ENCODE measurements at regions not wholly inside any gene's neighbourhood (a gene's known extent, or its start where the extent isn't known, plus 50 kb on each side); places are given as distances from the start of the nearest gene placed in this dataset.
"Not testable (repeated sequence)": the region's sequence is repeated elsewhere in the genome, so short reads cannot be mapped to it uniquely, and the experiment has no call there.

- not testable (repeated sequence) for DNase-seq
These were observed 189.9 kb downstream of the NPIPA8 start for GRCh38 chr16:18146601-18147142.

- not testable (repeated sequence) for DNase-seq
These were observed 194.5 kb downstream of the NPIPA8 start for GRCh38 chr16:18142066-18142465.

DNA sequence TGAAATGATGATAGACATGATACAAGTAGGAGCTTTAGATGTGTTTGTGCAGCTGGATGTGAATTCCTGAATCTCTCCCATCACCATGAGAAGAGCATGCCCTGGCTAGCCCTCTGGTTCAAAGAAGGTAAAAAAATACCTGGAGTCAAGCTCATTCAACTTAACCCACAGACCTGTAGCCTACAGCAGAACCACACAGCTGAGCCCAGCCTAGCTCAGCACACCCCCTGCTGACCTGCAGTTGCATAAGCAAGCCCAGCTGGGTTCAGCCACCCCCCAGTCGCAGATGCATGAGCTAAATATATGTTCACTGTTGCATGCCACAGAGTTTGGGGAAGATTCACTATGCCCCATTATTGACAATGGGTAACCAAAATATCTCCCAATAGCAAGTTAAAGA lies 200.2 kb downstream of the NPIPA8 start:
- DNase-seq, result not testable (repeated sequence)

DNA sequence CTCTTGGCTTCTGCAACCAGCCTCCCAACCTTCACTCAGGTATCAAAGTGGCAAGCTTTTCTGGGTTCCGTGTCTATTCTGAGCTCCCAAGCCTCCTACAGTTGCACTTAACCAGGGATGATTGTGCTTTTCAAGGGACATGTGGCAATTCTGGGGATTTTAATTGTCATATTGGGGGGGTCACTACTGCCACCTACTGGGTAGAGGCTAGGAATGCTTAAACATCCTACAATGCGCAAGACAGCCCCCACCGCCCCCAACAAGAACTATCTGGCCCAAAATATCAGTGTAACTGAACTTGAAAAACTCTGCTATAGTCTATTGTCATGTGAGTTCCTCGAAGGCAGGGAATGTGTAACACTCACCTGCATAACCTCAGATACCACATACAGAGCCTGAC lies 201.5 kb downstream of the NPIPA8 start:
- not testable (repeated sequence) for DNase-seq

GRCh38 chr16:18131587-18131986 lies 204.9 kb downstream of the NPIPA8 start:
- not testable (repeated sequence) for DNase-seq

DNA sequence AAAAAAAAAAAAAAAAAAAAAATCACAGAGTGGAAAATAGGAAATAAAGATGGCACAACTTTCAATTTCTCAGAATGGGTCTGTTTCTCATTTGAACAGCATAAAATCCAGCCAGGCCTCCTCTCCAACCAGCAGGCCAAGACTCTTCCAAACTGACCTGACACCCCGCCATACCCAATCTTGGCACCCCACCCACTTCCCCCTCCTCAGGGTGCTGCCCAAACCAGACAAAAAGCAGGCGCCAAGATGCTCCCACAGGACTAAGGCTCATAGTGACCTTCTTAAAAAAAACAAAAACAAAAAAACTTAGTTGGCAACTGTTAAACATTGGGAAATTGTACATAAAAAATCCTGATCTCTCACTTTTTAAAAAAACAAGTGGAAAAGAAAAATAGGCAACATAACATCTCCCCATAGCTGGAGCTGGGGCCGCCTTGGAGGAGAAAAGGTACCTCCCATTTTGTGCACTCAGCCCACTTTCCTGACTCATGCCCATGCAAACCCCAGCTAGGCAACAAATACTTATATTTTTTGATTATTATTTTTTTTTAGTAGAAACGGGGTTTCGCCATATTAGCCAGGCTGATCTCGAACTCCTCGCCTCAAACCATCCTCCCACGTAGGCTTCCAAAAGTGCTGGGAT lies 205.9 kb downstream of the NPIPA8 start:
- not testable (repeated sequence) for DNase-seq

- DNase-seq, result not testable (repeated sequence)
These were observed 209.5 kb downstream of the NPIPA8 start for GRCh38 chr16:18127033-18127432.

DNA sequence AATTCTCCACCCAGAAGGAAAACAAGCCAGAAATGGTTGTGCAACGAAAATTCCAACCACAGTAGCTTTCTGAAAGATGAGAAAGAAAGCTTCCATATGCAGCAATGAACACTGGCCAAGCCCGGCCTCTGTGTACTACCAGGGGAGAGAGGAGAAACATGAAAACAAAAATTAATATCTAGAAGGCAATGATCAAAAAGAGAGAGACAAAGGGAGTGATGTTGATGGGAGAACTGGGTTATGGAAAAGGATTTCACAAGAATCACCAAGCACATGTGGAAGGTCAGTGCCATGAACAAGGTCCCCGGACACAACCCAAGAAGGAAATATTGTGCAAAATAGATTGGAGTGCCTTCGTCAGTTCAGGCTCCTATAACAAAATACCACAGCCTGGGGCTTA lies 217.4 kb downstream of the NPIPA8 start:
- not testable (repeated sequence) for DNase-seq

DNA sequence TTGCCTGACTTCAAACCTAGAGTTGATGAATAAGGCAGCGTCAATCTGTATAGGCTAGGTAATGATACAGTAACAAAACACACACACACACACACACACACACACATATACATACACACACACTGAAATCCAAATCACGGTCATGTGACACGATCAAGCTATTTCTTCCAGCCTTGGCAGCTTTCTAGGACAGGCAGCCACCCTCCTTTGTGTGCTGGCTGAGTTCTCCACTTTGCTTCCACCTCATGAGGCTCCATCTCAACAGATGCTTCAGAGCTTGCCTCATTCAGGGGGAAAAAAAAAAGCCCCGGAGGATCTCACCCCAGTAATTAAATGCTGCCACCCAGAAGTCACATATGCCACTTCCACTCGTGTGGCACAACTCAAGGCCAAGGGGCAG lies 217.9 kb downstream of the NPIPA8 start:
- DNase-seq, result not testable (repeated sequence)

DNA sequence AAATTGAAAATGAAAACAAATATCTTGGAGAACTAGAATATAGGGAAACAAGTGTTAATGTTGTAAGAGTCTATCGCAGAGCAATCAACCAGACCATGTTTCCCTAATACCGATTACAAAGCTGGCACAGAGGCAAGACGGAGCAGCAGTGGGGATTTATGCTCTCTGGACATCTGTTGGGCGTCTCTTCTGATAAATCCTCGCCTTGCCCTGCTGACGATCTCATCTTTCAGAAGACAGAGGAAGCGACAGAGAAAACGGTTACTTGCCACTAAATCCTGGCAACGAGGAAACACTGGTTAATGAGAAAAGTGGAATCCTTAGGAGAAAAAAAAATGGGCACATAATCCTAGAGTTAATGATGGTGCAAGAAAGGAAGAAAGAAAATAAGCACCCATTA lies 218.5 kb downstream of the NPIPA8 start:
- not testable (repeated sequence) for DNase-seq

DNA sequence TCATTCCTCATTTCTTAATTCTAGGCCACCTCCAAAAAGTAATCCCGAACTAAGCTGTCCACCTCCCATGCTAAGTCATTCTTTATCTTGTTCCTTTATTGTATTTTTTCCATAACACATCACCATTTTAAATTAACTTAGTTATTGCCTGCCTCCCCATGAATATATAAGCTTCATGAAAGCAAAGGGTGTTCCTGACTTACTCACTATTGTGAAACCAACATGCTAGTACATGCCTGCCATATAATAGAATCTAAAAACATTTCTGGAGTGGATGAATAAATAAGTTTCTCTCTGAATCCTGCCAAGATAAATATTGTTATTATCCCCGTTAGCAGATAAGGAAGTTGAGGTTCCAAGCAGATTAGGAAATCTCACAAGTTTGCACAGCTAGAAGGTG lies 232.1 kb downstream of the NPIPA8 start:
- not testable (repeated sequence) for DNase-seq

DNA sequence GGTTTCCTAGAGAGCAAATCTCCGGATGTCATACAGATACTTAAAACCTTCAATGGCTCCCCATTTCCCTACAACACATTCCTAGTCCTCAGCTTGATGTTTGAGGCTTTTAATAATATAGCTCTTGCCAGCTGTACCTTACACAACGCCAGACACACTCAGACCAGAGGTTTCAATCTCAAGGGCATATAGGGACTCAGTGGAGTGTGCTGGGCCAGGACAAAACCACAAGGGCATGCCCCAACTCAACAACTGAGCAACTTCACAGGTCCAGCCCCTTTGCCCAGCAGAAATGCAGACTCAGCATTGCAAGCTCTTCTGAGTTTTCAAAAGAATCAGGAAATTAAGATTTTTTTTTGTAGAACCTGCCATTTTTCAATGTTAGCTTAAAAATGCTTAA lies 235.5 kb downstream of the NPIPA8 start:
- DNase-seq, result not testable (repeated sequence)

DNA sequence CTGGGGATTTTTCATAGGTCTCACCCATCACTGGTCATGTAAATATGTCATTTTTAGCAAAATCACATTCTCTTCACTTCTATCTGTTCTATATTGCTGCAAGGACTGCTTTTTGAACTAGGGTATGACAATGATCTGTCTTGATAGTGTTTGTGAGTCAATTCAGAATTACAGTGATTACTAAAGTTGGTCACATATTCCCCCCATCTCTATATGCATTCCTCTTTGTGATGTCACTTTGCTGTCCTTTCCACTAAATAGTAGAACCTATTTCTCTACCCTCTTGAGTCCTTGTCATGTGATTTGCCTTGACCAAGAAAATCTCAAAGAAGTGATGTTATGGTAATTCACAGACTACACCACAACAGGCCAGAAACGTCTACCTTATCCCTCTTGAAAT lies 243.9 kb downstream of the NPIPA8 start:
- DNase-seq, result not testable (repeated sequence)

GRCh38 chr16:18080658-18081363 lies 255.7 kb downstream of the NPIPA8 start:
- not testable (repeated sequence) for DNase-seq

DNA sequence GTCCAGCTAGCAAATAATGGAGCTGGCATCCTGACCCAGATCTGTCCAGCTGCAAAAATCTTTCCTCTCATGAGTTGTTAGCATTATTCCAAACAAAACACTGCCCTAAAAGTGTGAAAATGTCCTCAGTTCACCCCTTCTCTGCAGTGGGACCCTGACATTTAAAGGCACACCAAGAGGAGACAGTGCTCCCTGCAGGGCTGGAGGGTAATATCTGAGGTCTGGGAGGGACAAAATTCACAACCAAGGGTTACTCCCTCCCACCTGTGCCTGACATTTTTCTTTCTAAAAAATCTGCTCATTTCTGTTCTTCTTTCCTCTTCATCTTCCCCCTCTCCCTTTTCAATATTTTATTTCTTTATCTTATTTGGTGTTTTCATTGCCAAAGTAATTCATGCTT lies 258.6 kb downstream of the NPIPA8 start:
- not testable (repeated sequence) for DNase-seq

- no peak for DNase-seq
These were observed 264.4 kb downstream of the NPIPA8 start for GRCh38 chr16:18072161-18072560.

DNA sequence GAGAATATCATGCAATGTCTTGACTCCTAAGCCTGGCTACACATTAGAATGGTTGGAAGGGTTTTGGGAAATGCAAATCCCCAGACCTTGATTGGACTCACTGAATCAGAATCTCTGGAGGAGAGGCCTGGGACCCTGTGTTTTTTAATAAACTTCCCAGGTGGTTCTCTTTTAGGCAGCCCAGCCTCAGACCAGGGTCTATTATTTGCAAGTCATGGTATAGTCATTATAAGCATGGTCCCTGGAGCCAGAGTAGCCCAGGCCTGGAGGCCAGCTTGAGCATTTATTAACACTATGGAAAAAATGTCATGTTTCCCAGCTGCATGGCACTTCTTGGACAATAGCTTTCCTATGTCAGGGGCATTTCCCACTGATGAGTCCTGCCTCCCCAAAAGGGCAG lies 266.9 kb downstream of the NPIPA8 start:
- no peak for DNase-seq

- no peak for DNase-seq
These were observed 268.1 kb downstream of the NPIPA8 start for GRCh38 chr16:18068477-18068876.

- DNase-seq, result no peak
These were observed 273.8 kb downstream of the NPIPA8 start for GRCh38 chr16:18062713-18063112.

DNA sequence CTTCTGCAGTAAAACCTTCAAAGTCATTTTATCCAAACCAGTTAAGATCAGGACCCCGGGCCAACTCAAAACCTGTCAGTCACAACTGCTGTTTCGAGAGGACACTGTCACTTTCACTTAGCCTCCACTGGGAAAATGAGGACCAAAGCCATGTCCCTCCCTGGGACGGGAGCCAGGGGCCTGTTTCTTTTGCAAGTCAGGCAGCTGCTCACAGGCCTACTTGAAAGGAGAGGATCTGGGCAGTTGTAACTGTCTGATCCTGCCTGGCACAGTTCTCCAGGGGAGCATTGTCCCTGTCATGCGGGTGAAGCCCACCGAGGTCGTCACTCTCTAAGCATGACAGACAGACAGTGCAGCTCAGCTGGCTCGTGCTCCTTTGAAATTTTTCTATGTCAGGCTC lies 276.2 kb downstream of the NPIPA8 start:
- DNase-seq, result no peak

DNA sequence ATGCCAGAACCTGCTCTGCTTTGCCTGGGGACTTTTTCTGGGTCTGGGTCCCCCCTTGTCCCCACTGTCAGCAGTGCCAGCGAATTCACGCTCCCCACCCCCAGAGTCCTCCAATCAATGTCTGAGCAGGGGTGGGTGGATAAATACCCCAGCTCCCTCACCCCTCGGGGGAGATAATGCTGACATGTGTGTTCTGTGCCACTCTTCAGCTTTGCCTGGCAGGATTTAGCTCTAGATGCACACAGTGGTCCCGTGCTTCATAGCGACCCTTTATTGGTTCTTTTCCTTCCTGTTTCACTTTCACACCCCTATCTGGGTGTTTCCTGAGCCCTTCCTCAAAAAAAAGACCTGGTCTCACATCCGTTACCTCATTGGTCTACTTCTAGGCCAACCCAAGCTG lies 277.0 kb downstream of the NPIPA8 start:
- no peak for DNase-seq

- no peak for DNase-seq
These were observed 277.4 kb downstream of the NPIPA8 start for GRCh38 chr16:18059089-18059488.

GRCh38 chr16:18055411-18055916 lies 281.1 kb downstream of the NPIPA8 start:
- DNase-seq, result no peak

DNA sequence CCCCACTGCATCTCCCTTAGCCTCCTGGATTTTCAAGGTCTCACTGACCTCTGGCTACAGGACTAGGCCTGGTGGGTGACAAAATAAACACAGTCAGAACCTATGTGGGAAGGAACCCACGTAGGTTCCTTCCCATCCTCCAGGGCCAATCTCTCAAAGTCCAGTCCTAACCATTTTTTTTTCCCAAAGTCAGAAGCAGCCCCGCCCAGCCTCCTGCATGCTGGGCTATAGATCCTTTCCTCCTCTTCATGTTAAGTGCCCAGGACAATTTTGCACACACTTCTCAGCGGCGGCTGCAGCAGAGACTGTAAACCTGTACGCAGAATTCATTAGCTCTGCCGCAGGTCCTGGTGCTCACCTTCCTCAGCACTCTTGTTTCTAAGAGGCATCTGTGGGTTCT lies 285.8 kb downstream of the NPIPA8 start:
- DNase-seq, result no peak

All from activated naive CD4-positive, alpha-beta T cell treated with Interleukin-2 at 50 U/mL for 16 hours (primary cell).